ENCODE measurements at regions not wholly inside any gene's neighbourhood (a gene's known extent, or its start where the extent isn't known, plus 50 kb on each side); places are given as distances from the start of the nearest gene placed in this dataset.

DNA sequence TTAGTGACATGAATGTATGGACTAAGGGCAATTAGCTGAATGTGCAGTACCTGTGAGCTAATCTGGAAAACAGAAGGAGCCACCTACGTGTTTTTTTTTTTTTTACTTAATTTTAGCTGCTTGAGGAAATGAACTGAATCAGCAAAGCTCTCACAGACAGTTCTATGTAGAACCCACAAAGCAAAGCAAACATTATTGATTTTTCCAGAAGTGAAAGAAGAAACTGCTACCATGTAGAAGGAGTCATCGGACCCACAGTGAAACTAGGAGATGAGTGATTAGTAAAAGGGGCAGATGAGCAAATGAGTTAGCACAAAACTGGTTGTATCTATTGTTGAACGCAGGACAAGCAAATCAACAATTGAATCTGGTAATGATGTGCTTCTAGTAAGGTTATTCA is 94.1 kb upstream of the SLC7A1 start:
- TF ChIP-seq, protein P1, sequence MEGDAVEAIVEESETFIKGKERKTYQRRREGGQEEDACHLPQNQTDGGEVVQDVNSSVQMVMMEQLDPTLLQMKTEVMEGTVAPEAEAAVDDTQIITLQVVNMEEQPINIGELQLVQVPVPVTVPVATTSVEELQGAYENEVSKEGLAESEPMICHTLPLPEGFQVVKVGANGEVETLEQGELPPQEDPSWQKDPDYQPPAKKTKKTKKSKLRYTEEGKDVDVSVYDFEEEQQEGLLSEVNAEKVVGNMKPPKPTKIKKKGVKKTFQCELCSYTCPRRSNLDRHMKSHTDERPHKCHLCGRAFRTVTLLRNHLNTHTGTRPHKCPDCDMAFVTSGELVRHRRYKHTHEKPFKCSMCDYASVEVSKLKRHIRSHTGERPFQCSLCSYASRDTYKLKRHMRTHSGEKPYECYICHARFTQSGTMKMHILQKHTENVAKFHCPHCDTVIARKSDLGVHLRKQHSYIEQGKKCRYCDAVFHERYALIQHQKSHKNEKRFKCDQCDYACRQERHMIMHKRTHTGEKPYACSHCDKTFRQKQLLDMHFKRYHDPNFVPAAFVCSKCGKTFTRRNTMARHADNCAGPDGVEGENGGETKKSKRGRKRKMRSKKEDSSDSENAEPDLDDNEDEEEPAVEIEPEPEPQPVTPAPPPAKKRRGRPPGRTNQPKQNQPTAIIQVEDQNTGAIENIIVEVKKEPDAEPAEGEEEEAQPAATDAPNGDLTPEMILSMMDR (IDR thresholded peaks at IDR 0.05) = no peak
- no peak for TF ChIP-seq POLR2A (IDR thresholded peaks at IDR 0.05)
